ENCODE measurements at regions not wholly inside any gene's neighbourhood (a gene's known extent, or its start where the extent isn't known, plus 50 kb on each side); places are given as distances from the start of the nearest gene placed in this dataset.

GRCh38 chrX:40452031-40452430, 128.7 kb upstream of the ATP6AP2 start:
- peaks cover 4% of the 10 kb centered on the region for H3K27me3 Mint-ChIP-seq (ENCODE audit: low read depth)
- H3K4me3 Mint-ChIP-seq (ENCODE audit: unreplicated experiment) = no peak overlapping the region
- no peak overlapping the region for H3K27ac Mint-ChIP-seq (ENCODE audit: unreplicated experiment)
- TF ChIP-seq CTCF (IDR thresholded peaks at IDR 0.05) = no peak
- H3K36me3 Mint-ChIP-seq (ENCODE audit: low read depth) = peaks cover 3% of the 10 kb centered on the region
- H3K4me1 Mint-ChIP-seq (ENCODE audit: low read depth) = no peaks in the 10 kb centered on the region
- no peak for DNase-seq (ENCODE audit: low spot score)
- H3K9me3 Mint-ChIP-seq (ENCODE audit: low read depth) = peaks cover 27% of the 10 kb centered on the region

DNA sequence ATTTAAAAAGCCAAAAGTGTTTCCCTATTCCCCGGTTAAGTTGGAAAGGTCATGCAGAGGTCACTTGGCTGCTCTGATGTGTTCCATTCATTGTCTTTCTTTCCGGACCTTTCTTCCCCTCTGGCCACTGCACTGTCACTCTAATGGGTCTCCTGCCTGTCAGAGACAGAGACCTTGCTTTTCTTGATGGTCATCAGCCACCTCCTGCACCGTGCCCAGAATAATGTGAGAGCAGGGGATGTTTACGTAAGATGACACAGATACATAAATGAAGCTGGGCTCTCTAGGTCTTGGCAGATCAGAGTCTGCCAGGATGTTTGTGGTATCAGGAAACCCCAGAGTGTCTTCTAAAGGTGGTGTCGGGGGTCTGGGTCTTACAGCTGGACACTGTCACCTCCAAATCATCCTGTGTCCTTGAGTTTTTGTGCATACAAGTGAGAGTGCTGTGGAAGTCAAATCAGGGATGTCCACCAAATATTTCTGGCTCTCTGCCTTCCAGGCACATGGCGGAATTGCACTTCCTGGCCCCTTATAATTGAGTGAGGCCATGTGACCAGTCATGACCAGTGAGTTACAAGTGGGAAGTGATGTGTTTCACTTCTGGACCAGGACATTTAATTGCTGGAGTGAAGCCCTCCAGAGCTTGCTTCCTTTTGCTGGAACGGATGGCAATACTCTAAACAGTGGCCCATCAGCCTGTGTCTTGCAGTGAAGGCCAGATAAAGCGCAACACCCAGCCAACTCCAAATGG, 130.6 kb upstream of the ATP6AP2 start:
- no peaks in the 10 kb centered on the region for H3K4me1 Mint-ChIP-seq (ENCODE audit: low read depth)
- peaks cover 2% of the 10 kb centered on the region for H3K27me3 Mint-ChIP-seq (ENCODE audit: low read depth)
- H3K4me3 Mint-ChIP-seq (ENCODE audit: unreplicated experiment) = no peak overlapping the region
- peaks cover under 1% of the 10 kb centered on the region for H3K36me3 Mint-ChIP-seq (ENCODE audit: low read depth)
- no peak overlapping the region for H3K27ac Mint-ChIP-seq (ENCODE audit: unreplicated experiment)
- peaks cover 16% of the 10 kb centered on the region for H3K9me3 Mint-ChIP-seq (ENCODE audit: low read depth)
- no peak for TF ChIP-seq CTCF (IDR thresholded peaks at IDR 0.05)
- DNase-seq (ENCODE audit: low spot score) = no peak

GRCh38 chrX:40449396-40449795, 131.4 kb upstream of the ATP6AP2 start:
- peaks cover 2% of the 10 kb centered on the region for H3K27me3 Mint-ChIP-seq (ENCODE audit: low read depth)
- H3K4me1 Mint-ChIP-seq (ENCODE audit: low read depth) = no peaks in the 10 kb centered on the region
- TF ChIP-seq CTCF (IDR thresholded peaks at IDR 0.05) = no peak
- no peak overlapping the region for H3K4me3 Mint-ChIP-seq (ENCODE audit: unreplicated experiment)
- H3K27ac Mint-ChIP-seq (ENCODE audit: unreplicated experiment) = no peak overlapping the region
- DNase-seq (ENCODE audit: low spot score) = no peak
- H3K36me3 Mint-ChIP-seq (ENCODE audit: low read depth) = no peaks in the 10 kb centered on the region
- H3K9me3 Mint-ChIP-seq (ENCODE audit: low read depth) = peaks cover 12% of the 10 kb centered on the region

- Mint-ChIP-seq H3K27me3 (ENCODE audit: low read depth) (peaks cover 2% of the 10 kb centered on the region), H3K4me3 (ENCODE audit: unreplicated experiment) (no peak overlapping the region), H3K36me3 (ENCODE audit: low read depth) (no peaks in the 10 kb centered on the region), H3K9me3 (ENCODE audit: low read depth) (peaks cover 11% of the 10 kb centered on the region), H3K27ac (ENCODE audit: unreplicated experiment) (no peak overlapping the region), H3K4me1 (ENCODE audit: low read depth) (no peaks in the 10 kb centered on the region)
- no peak for DNase-seq (ENCODE audit: low spot score)
- no peak for TF ChIP-seq CTCF (IDR thresholded peaks at IDR 0.05)
Measured at GRCh38 chrX:40448793-40449192, 132.0 kb upstream of the ATP6AP2 start.

DNA sequence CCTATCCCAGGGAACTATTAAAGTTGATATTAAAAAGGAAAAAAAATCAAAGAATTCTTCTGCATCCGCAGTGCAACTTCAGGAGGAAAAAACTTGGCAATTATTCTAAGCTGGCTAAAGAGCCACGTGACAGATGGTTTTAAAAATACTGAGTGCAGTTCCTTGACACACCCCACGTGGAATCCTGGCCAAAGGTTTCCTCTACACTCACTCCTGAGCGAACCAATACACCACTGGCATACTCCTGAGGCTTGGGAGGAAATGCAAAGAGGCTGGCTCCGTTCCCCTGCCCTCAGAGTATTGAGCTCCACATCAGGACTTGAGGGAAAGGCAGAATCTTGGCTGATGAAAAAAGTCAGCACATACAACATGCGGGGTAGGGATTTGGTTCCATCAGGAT, 133.8 kb upstream of the ATP6AP2 start:
- Mint-ChIP-seq H3K36me3 (ENCODE audit: low read depth) (no peaks in the 10 kb centered on the region), H3K27me3 (ENCODE audit: low read depth) (peaks cover 2% of the 10 kb centered on the region), H3K4me3 (ENCODE audit: unreplicated experiment) (no peak overlapping the region), H3K9me3 (ENCODE audit: low read depth) (peaks cover 10% of the 10 kb centered on the region), H3K27ac (ENCODE audit: unreplicated experiment) (no peak overlapping the region), H3K4me1 (ENCODE audit: low read depth) (no peaks in the 10 kb centered on the region)
- no peak for DNase-seq (ENCODE audit: low spot score)
- no peak for TF ChIP-seq CTCF (IDR thresholded peaks at IDR 0.05)
